ENCODE measurements at regions not wholly inside any gene's neighbourhood (a gene's known extent, or its start where the extent isn't known, plus 50 kb on each side); places are given as distances from the start of the nearest gene placed in this dataset.

- Histone ChIP-seq H3K4me3 (ENCODE audit: insufficient read depth, low read depth, low read length) (no peak overlapping the region), H3K27me3 (ENCODE audit: control insufficient read depth, insufficient read depth, low read length, poor library complexity, severe bottlenecking) (no peaks in the 10 kb centered on the region), H3K9me3 (ENCODE audit: control insufficient read depth, low read length) (peaks cover 17% of the 10 kb centered on the region), H3K4me1 (ENCODE audit: control insufficient read depth, insufficient read depth, low read length) (no peaks in the 10 kb centered on the region), H3K27ac (ENCODE audit: insufficient read depth, low read depth, low read length, poor library complexity, severe bottlenecking) (no peak overlapping the region), H3K36me3 (ENCODE audit: control insufficient read depth, insufficient read depth, low read length) (no peaks in the 10 kb centered on the region)
Observed at GRCh38 chr16:35182043-35182677, 1722.7 kb downstream of the TP53TG3F start.

DNA sequence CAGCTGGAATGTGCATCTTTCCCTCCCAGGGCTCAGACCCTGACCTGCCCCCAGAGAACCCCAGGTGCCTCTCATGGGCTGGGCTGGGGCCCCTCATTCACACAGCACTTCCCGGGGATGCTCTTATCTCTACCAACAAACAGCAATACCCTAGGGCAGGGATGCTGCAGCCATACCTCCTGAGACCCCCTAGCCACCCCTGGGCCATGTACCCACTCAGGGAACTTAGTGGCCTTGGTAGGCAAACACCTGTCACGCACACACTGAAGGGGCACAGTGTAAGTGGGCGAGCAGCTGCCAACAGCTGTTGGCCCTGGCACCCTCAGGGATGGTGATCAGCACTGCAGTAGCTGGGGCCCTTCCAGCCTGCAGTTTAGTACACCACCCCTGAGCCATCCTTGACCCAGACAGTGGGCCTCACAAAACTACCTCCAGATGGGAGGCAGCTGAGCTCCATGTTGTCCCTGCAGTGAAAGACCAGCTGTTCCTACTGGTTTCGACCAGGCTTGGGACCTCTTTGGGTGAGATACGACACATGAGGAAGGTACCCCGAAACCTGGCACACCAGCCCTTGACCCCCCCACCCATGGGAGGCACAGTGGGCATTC lies 1723.6 kb downstream of the TP53TG3F start:
- H3K4me3 ChIP-seq (ENCODE audit: insufficient read depth, low read depth, low read length) = no peak overlapping the region
- H3K9me3 ChIP-seq (ENCODE audit: control insufficient read depth, low read length) = peaks cover 13% of the 10 kb centered on the region
- no peaks in the 10 kb centered on the region for H3K36me3 ChIP-seq (ENCODE audit: control insufficient read depth, insufficient read depth, low read length)
- H3K27me3 ChIP-seq (ENCODE audit: control insufficient read depth, insufficient read depth, low read length, poor library complexity, severe bottlenecking) = no peaks in the 10 kb centered on the region
- no peaks in the 10 kb centered on the region for H3K4me1 ChIP-seq (ENCODE audit: control insufficient read depth, insufficient read depth, low read length)
- H3K27ac ChIP-seq (ENCODE audit: insufficient read depth, low read depth, low read length, poor library complexity, severe bottlenecking) = no peak overlapping the region
- WGBS, 2 experiments = 73 to 80% methylated on average over 6 of the region's 6 CpGs

GRCh38 chr16:35184356-35184870 lies 1725.0 kb downstream of the TP53TG3F start:
- Histone ChIP-seq H3K4me1 (ENCODE audit: control insufficient read depth, insufficient read depth, low read length) (no peaks in the 10 kb centered on the region), H3K27me3 (ENCODE audit: control insufficient read depth, insufficient read depth, low read length, poor library complexity, severe bottlenecking) (no peaks in the 10 kb centered on the region), H3K9me3 (ENCODE audit: control insufficient read depth, low read length) (peaks cover 14% of the 10 kb centered on the region), H3K27ac (ENCODE audit: insufficient read depth, low read depth, low read length, poor library complexity, severe bottlenecking) (no peak overlapping the region), H3K4me3 (ENCODE audit: insufficient read depth, low read depth, low read length) (no peak overlapping the region), H3K36me3 (ENCODE audit: control insufficient read depth, insufficient read depth, low read length) (no peaks in the 10 kb centered on the region)
- 25 to 73% methylated on average over 1 of the region's 1 CpG for WGBS, 2 experiments

DNA sequence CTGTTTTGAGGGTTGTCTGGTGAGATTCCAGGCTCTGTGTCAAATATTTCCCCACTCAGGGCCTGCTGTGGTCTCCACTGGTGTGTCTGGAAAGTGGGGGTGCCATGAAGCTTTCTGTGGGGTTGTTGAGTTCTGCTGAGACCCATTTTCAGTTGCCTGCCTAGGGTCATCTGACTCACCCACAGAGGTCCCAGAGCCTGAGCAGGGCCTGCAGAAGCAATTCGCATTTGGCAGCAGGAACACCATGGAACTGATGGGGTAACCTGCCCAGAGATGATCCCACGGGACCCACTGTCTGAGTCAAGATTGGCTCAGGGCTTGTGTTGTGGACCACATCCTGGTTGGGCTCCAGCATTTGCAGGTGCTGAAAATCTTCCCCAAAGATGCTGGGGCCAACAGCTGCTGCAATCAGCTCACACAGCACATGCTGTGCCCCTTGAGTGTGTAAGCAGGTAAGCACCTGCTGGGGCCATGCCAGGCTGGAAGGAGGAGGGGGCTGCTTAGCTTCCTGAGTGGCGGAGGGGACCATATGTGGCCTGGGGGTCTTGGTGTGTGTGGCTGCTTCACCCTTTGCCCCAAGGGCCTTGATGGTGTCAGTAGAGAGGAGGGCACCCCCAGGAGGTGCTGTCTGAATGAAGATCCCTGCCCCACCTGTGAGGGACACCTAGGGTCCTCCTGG lies 1726.1 kb downstream of the TP53TG3F start:
- 62 to 64% methylated on average over 3 of the region's 3 CpGs for WGBS, 2 experiments
- H3K36me3 ChIP-seq (ENCODE audit: control insufficient read depth, insufficient read depth, low read length) = no peaks in the 10 kb centered on the region
- no peaks in the 10 kb centered on the region for H3K4me1 ChIP-seq (ENCODE audit: control insufficient read depth, insufficient read depth, low read length)
- H3K27me3 ChIP-seq (ENCODE audit: control insufficient read depth, insufficient read depth, low read length, poor library complexity, severe bottlenecking) = no peaks in the 10 kb centered on the region
- H3K9me3 ChIP-seq (ENCODE audit: control insufficient read depth, low read length) = peaks cover 14% of the 10 kb centered on the region
- H3K4me3 ChIP-seq (ENCODE audit: insufficient read depth, low read depth, low read length) = no peak overlapping the region
- H3K27ac ChIP-seq (ENCODE audit: insufficient read depth, low read depth, low read length, poor library complexity, severe bottlenecking) = no peak overlapping the region

DNA sequence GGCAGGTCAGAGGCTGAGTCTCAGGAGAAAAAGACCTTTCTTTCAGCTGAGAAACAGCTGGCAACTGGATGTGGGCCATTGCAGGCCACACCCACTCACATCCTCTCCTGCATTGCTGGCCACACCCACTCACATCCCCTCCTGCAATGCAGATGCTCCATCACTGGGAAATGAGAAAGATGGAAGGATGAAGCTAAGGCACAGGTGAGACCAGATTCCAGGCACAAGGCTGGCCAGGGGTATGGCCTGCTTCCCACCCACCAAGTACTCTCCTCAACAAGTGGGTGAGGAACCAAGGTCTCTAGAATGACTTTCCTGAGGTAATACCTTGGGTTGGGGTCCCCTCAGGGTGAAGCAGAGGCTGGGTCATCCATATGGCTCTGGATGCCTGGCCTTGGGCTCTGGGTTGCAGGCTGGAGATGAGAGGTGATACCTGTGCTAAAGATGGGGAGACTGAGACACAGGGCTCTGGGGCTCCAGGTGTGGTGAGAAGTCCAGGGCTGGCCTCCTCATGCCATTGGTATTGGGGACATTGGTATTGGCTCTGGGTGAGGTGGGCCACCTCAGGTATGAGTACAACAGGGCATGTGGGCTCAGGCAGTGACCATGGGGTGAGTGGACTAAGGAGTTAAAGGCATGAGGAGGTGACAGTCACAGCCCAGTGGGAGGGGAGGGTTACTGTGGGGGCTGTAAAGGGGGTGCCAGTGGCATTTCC lies 1726.8 kb downstream of the TP53TG3F start:
- Histone ChIP-seq H3K9me3 (ENCODE audit: control insufficient read depth, low read length) (peaks cover 10% of the 10 kb centered on the region), H3K36me3 (ENCODE audit: control insufficient read depth, insufficient read depth, low read length) (no peaks in the 10 kb centered on the region), H3K4me3 (ENCODE audit: insufficient read depth, low read depth, low read length) (no peak overlapping the region), H3K4me1 (ENCODE audit: control insufficient read depth, insufficient read depth, low read length) (no peaks in the 10 kb centered on the region), H3K27ac (ENCODE audit: insufficient read depth, low read depth, low read length, poor library complexity, severe bottlenecking) (no peak overlapping the region), H3K27me3 (ENCODE audit: control insufficient read depth, insufficient read depth, low read length, poor library complexity, severe bottlenecking) (no peaks in the 10 kb centered on the region)

GRCh38 chr16:35187665-35188225 lies 1728.3 kb downstream of the TP53TG3F start:
- WGBS, 2 experiments = 36 to 45% methylated on average over 2 of the region's 2 CpGs
- Histone ChIP-seq H3K27ac (ENCODE audit: insufficient read depth, low read depth, low read length, poor library complexity, severe bottlenecking) (no peak overlapping the region), H3K4me1 (ENCODE audit: control insufficient read depth, insufficient read depth, low read length) (no peaks in the 10 kb centered on the region), H3K9me3 (ENCODE audit: control insufficient read depth, low read length) (peaks cover 12% of the 10 kb centered on the region), H3K36me3 (ENCODE audit: control insufficient read depth, insufficient read depth, low read length) (no peaks in the 10 kb centered on the region), H3K4me3 (ENCODE audit: insufficient read depth, low read depth, low read length) (no peak overlapping the region), H3K27me3 (ENCODE audit: control insufficient read depth, insufficient read depth, low read length, poor library complexity, severe bottlenecking) (no peaks in the 10 kb centered on the region)

DNA sequence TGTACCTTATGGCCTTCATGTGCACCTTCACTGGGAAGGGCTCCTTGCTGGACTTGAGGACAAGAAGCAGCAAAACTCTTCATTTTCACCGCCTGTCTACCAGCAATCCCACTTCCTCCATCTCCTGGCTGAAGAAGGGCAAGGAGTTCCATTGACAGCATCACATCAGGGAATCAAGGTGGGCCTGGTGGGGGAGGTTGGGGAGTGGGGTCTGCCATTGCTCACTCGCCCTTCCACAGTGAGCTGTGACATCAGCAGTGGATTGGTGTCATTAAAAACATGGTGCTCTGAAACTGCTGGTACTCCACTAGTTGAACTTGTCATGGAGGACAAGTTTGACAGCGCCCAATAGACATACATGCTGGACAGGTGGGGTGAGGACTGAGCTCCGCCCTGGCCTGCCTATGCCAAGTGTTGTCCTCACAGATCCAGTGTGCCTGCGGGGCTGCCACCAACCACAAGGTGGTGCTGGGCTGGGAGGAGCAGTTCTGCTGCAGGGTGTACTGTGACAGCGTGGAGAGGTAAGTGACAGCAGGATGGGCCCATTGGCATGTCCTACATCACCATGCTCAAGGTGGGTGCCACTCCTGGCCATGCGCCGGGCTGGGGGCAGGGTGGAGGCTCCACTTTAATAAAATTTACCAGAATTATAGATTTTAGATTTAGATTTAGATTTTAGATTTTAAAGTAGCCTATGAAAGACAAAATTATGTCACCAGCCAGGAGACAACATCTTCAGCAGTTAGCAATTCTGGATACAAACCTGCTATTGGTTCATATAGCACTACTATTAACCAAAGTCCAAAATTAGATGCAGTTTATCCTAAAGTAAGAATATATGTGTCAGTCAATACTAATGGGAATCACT lies 1729.1 kb downstream of the TP53TG3F start:
- H3K4me3 ChIP-seq (ENCODE audit: insufficient read depth, low read depth, low read length) = no peak overlapping the region
- peaks cover 12% of the 10 kb centered on the region for H3K9me3 ChIP-seq (ENCODE audit: control insufficient read depth, low read length)
- no peaks in the 10 kb centered on the region for H3K27me3 ChIP-seq (ENCODE audit: control insufficient read depth, insufficient read depth, low read length, poor library complexity, severe bottlenecking)
- 64 to 65% methylated on average over 6 to 8 of the region's 8 CpGs for WGBS, 2 experiments
- no peaks in the 10 kb centered on the region for H3K4me1 ChIP-seq (ENCODE audit: control insufficient read depth, insufficient read depth, low read length)
- no peaks in the 10 kb centered on the region for H3K36me3 ChIP-seq (ENCODE audit: control insufficient read depth, insufficient read depth, low read length)
- H3K27ac ChIP-seq (ENCODE audit: insufficient read depth, low read depth, low read length, poor library complexity, severe bottlenecking) = no peak overlapping the region

DNA sequence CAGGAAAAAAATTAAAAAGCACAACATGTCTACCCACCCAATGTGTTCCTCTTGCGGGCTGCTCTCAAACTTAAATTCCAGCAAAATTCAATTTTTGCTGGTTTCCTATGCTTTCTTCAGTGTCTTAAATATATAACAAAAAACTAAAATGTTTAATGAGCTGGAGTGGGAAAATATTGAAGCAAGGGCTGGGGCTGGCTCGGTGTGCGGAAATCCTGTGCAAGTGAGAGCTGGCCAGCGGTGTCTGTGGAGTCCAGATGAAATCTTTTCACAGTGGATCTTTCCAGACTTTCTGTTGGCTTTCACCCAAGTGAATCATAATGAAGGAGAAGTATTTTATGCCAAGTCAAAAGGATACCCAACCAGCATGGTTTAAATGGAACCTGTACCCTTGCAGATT lies 1733.6 kb downstream of the TP53TG3F start:
- WGBS, 2 experiments = 73 to 86% methylated on average over 3 to 4 of the region's 4 CpGs
- no peaks in the 10 kb centered on the region for H3K4me1 ChIP-seq (ENCODE audit: control insufficient read depth, insufficient read depth, low read length)
- peaks cover 13% of the 10 kb centered on the region for H3K9me3 ChIP-seq (ENCODE audit: control insufficient read depth, low read length)
- no peaks in the 10 kb centered on the region for H3K36me3 ChIP-seq (ENCODE audit: control insufficient read depth, insufficient read depth, low read length)
- H3K27me3 ChIP-seq (ENCODE audit: control insufficient read depth, insufficient read depth, low read length, poor library complexity, severe bottlenecking) = no peaks in the 10 kb centered on the region
- H3K4me3 ChIP-seq (ENCODE audit: insufficient read depth, low read depth, low read length) = no peak overlapping the region
- no peak overlapping the region for H3K27ac ChIP-seq (ENCODE audit: insufficient read depth, low read depth, low read length, poor library complexity, severe bottlenecking)

GRCh38 chr16:35193956-35194355 lies 1734.5 kb downstream of the TP53TG3F start:
- Histone ChIP-seq H3K4me3 (ENCODE audit: insufficient read depth, low read depth, low read length) (no peak overlapping the region), H3K9me3 (ENCODE audit: control insufficient read depth, low read length) (peaks cover 13% of the 10 kb centered on the region), H3K36me3 (ENCODE audit: control insufficient read depth, insufficient read depth, low read length) (no peaks in the 10 kb centered on the region), H3K27ac (ENCODE audit: insufficient read depth, low read depth, low read length, poor library complexity, severe bottlenecking) (no peak overlapping the region), H3K4me1 (ENCODE audit: control insufficient read depth, insufficient read depth, low read length) (no peaks in the 10 kb centered on the region), H3K27me3 (ENCODE audit: control insufficient read depth, insufficient read depth, low read length, poor library complexity, severe bottlenecking) (no peaks in the 10 kb centered on the region)
- WGBS, 2 experiments = 71 to 75% methylated on average over 3 of the region's 3 CpGs

Data from ectodermal cell (in vitro differentiated cells).